ENCODE measurements at regions not wholly inside any gene's neighbourhood (a gene's known extent, or its start where the extent isn't known, plus 50 kb on each side); places are given as distances from the start of the nearest gene placed in this dataset.

GRCh38 chr9:82722051-82722450, 340.9 kb downstream of the RASEF start:
- DNase-seq (ENCODE audit: low read depth): no peak
- H3K4me3 ChIP-seq (ENCODE audit: low read length): no peak overlapping the region
- TF ChIP-seq CTCF (IDR thresholded peaks at IDR 0.05; ENCODE audit: insufficient read depth, low read depth, low read length, missing control alignments): no peak

- DNase-seq (ENCODE audit: low read depth): no peak
- H3K4me3 ChIP-seq (ENCODE audit: low read length): no peak overlapping the region
- TF ChIP-seq CTCF (IDR thresholded peaks at IDR 0.05; ENCODE audit: insufficient read depth, low read depth, low read length, missing control alignments): no peak
Measured at GRCh38 chr9:82722561-82722960, 340.4 kb downstream of the RASEF start.

GRCh38 chr9:82726424-82727276, 336.3 kb downstream of the RASEF start:
- TF ChIP-seq CTCF (IDR thresholded peaks at IDR 0.05; ENCODE audit: insufficient read depth, low read depth, low read length, missing control alignments): no peak
- no peak overlapping the region for H3K4me3 ChIP-seq (ENCODE audit: low read length)

GRCh38 chr9:82729141-82729540, 333.8 kb downstream of the RASEF start:
- no peak for DNase-seq (ENCODE audit: low read depth)
- H3K4me3 ChIP-seq (ENCODE audit: low read length): no peak overlapping the region
- no peak for TF ChIP-seq CTCF (IDR thresholded peaks at IDR 0.05; ENCODE audit: insufficient read depth, low read depth, low read length, missing control alignments)

More at GRCh38 chr9:82726424-82727276, 336.3 kb downstream of the RASEF start:
- no peak for DNase-seq (ENCODE audit: low read depth)

- TF ChIP-seq CTCF (IDR thresholded peaks at IDR 0.05; ENCODE audit: insufficient read depth, low read depth, low read length, missing control alignments): no peak
- DNase-seq (ENCODE audit: low read depth): no peak
- no peak overlapping the region for H3K4me3 ChIP-seq (ENCODE audit: low read length)
Measured at GRCh38 chr9:82729991-82730589, 332.9 kb downstream of the RASEF start.

GRCh38 chr9:82732928-82733327, 330.0 kb downstream of the RASEF start:
- no peak for DNase-seq (ENCODE audit: low read depth)
- no peak for TF ChIP-seq CTCF (IDR thresholded peaks at IDR 0.05; ENCODE audit: insufficient read depth, low read depth, low read length, missing control alignments)
- no peak overlapping the region for H3K4me3 ChIP-seq (ENCODE audit: low read length)

All from epithelial cell of esophagus (primary cell).